Liver (tissue), 8 donors: ENCODE measurements at regions not wholly inside any gene's neighbourhood (a gene's known extent, or its start where the extent isn't known, plus 50 kb on each side); places are given as distances from the start of the nearest gene placed in this dataset.

Experiments used
- DNase-seq: peaks from one replicate; pipeline ENCODE4 v3.0.0-alpha.2; 2017; ENCODE audit warnings: low spot score
- H3K27ac ChIP-seq, 2 donors: one replicate each; pipeline ENCODE4 v1.7.0; 2013; ENCODE audit warnings: inconsistent platforms in 2 of 2, low read length in 2 of 2, control low read depth in 1 of 2, low read depth in 1 of 2, mild to moderate bottlenecking in 1 of 2
- H3K27me3 ChIP-seq, 4 donors: one replicate each; pipeline versions ENCODE4 v1.6.1 to v1.7.0; 2013; ENCODE audit warnings: low read length in 3 of 4, inconsistent platforms in 1 of 4, mild to moderate bottlenecking in 1 of 4, moderate library complexity in 1 of 4; ENCODE audit not compliant: control insufficient read depth in 4 of 4, insufficient read depth in 4 of 4
- H3K36me3 ChIP-seq, 4 donors: one replicate each; pipeline versions ENCODE4 v1.6.1 to v1.7.0; 2013; ENCODE audit warnings: low read length in 3 of 4, mild to moderate bottlenecking in 3 of 4, low read depth in 1 of 4, moderate library complexity in 1 of 4; ENCODE audit not compliant: control insufficient read depth in 4 of 4, insufficient read depth in 3 of 4
- H3K4me1 ChIP-seq, 4 donors: one replicate each; pipeline versions ENCODE4 v1.6.1 to v1.7.0; 2013; ENCODE audit warnings: low read length in 3 of 4, mild to moderate bottlenecking in 3 of 4, moderate library complexity in 1 of 4; ENCODE audit not compliant: control insufficient read depth in 4 of 4, insufficient read depth in 4 of 4
- H3K4me3 ChIP-seq, 3 donors: one replicate each; pipeline versions ENCODE4 v1.6.1 to v1.7.0; 2013; ENCODE audit warnings: low read length in 3 of 3, control low read depth in 1 of 3, low read depth in 1 of 3, mild to moderate bottlenecking in 1 of 3
- H3K9ac ChIP-seq, 2 donors: one replicate each; pipeline ENCODE4 v1.7.0; 2013; ENCODE audit warnings: low read length in 2 of 2, mild to moderate bottlenecking in 2 of 2, moderate library complexity in 2 of 2, control low read depth in 1 of 2, low read depth in 1 of 2
- H3K9me3 ChIP-seq, 4 donors: one replicate each; pipeline versions ENCODE4 v1.6.1 to v1.7.0; 2013; ENCODE audit warnings: low read length in 3 of 4; ENCODE audit not compliant: control insufficient read depth in 4 of 4
- CTCF ChIP-seq: fragments of 150-350 bp; IDR thresholded peaks from 2 replicates; pipeline ENCODE4 v1.5.1; 2017; ENCODE audit warnings: improper control_type of control experiment, low read depth, low read length; ENCODE audit not compliant: missing input control
- EGR1 ChIP-seq, 2 donors: IDR thresholded peaks; 2 replicates each; pipeline ENCODE4 v1.6.1; 2016 to 2018; ENCODE audit warnings: antibody characterized with exemption in 2 of 2, low read depth in 2 of 2
- FOXA1 ChIP-seq: IDR thresholded peaks from 2 replicates; pipeline ENCODE4 v1.6.1; 2016; ENCODE audit warnings: antibody characterized with exemption
- FOXA2 ChIP-seq: IDR thresholded peaks from 2 replicates; pipeline ENCODE4 v1.6.1; 2016; ENCODE audit warnings: antibody characterized with exemption
- GABPA ChIP-seq, 2 donors: IDR thresholded peaks in 1 of 2; conservative IDR thresholded peaks in 1 of 2; 2 replicates each; pipeline ENCODE4 v1.6.1; 2016; ENCODE audit warnings: antibody characterized with exemption in 2 of 2, mild to moderate bottlenecking in 1 of 2, moderate library complexity in 1 of 2
- HNF4A ChIP-seq, 2 donors: conservative IDR thresholded peaks; 2 replicates each; pipeline ENCODE4 v1.6.1; 2016; ENCODE audit warnings: antibody characterized with exemption in 2 of 2, mild to moderate bottlenecking in 2 of 2
- HNF4G ChIP-seq: IDR thresholded peaks from 2 replicates; pipeline ENCODE4 v1.6.1; 2016; ENCODE audit warnings: antibody characterized with exemption
- JUND ChIP-seq, 2 donors: IDR thresholded peaks; 2 replicates each; pipeline ENCODE4 v1.6.1; 2016; ENCODE audit warnings: antibody characterized with exemption in 2 of 2
- NR2F2 ChIP-seq: IDR thresholded peaks from 2 replicates; pipeline ENCODE4 v1.6.1; 2016; ENCODE audit warnings: antibody characterized with exemption
- RAD21 ChIP-seq, 2 donors: IDR thresholded peaks; 2 replicates each; pipeline ENCODE4 v1.6.1; 2016; ENCODE audit warnings: antibody characterized with exemption in 2 of 2, mild to moderate bottlenecking in 2 of 2
- REST ChIP-seq: IDR thresholded peaks from 2 replicates; pipeline ENCODE4 v1.6.1; 2016; ENCODE audit warnings: antibody characterized with exemption, mild to moderate bottlenecking
- RXRA ChIP-seq, 2 donors: IDR thresholded peaks; 2 replicates each; pipeline ENCODE4 v1.6.1; 2017 to 2018; ENCODE audit warnings: antibody characterized with exemption in 2 of 2, mild to moderate bottlenecking in 1 of 2
- SP1 ChIP-seq: IDR thresholded peaks from 2 replicates; pipeline ENCODE4 v1.6.1; 2018; ENCODE audit warnings: antibody characterized with exemption, mild to moderate bottlenecking
- TAF1 ChIP-seq: conservative IDR thresholded peaks from 2 replicates; pipeline ENCODE4 v1.6.1; 2016; ENCODE audit warnings: antibody characterized with exemption, mild to moderate bottlenecking
- YY1 ChIP-seq: IDR thresholded peaks from 2 replicates; pipeline ENCODE4 v1.6.1; 2016; ENCODE audit warnings: antibody characterized with exemption, mild to moderate bottlenecking
- WGBS: extraction: QIAGEN DNeasy Blood & Tissue Kit; methylation state at CpG from one replicate; pipeline ENCODE4 v1.1.7; 2013; 5-methylcytosine and 5-hydroxymethylcytosine counted together
- TF ChIP-seq, protein P1 (sequence below): IDR thresholded peaks from 2 replicates; pipeline ENCODE4 v1.6.1; 2016; ENCODE audit warnings: antibody characterized with exemption
- TF ChIP-seq, protein P2 (sequence below): IDR thresholded peaks from 2 replicates; pipeline ENCODE4 v1.6.1; 2016; ENCODE audit warnings: antibody characterized with exemption
- TF ChIP-seq, protein P3 (sequence below): IDR thresholded peaks from 2 replicates; pipeline ENCODE4 v1.6.1; 2016; ENCODE audit warnings: antibody characterized with exemption
- donor health status: healthy.
- donor health status: healthy.
- donor health status: healthy.
- donor health status: healthy.
- donor health status: healthy.

DNA sequence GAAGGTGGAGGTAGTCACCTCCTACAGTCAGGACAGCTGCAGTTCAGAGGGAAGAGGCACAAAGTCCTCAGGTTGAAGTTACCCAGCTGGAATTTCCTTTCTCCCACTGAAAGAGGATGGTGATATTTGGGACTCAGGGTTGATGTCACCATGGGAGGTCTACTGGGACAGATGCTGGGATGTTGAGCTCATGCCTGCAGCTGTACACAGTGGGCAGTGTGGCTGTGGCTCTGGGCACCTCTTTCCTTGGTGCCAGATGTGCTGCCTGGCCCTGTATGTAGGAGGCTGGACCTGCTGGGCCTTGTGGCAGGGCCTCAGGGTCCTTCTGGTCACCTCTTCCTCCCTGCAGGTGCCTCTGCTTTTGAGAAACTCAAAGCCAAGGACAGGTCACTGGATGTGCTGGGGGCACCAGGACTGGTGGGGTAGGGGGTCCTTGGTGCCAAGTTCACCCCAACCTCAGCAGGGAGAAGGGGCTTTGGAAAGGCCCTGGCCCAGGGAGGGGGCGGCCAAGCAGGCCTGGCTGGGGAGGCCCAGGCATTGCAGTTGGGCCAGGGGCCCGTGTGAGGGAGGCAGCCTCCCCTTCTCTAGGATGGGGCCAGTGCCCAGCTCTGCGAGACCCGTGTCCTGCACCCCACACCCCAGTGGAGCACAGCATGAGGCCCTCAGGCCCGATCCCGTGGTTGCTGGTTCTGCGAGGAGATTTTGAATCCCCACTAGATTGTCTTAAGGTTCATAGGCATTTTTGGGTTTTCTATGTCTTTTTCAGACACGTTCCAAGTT lies 103.1 kb downstream of the BMS1 start:
- WGBS, result 79% methylated on average over 8 of the region's 8 CpGs
- Histone ChIP-seq H3K36me3 (no peaks in the 10 kb centered on the region), H3K27me3 (no peaks in the 10 kb centered on the region), H3K4me1 (no peaks in the 10 kb centered on the region), H3K27ac (no peak overlapping the region), H3K4me3 (no peak overlapping the region), H3K9me3 (peaks cover 1 to 11% (median 5%) of the 10 kb centered on the region in 4 donors), H3K9ac (no peak overlapping the region)
- no peak for DNase-seq
- TF ChIP-seq TAF1 (no peak), HNF4A (conservative IDR thresholded peaks at IDR 0.05) (no peak), EGR1 (IDR thresholded peaks at IDR 0.05; ENCODE audit: low read depth in 2 of 2) (no peak), RAD21 (IDR thresholded peaks at IDR 0.05) (no peak), HNF4G (no peak), JUND (IDR thresholded peaks at IDR 0.05) (no peak), NR2F2 (no peak), REST (no peak), GABPA (IDR thresholded peaks at IDR 0.05 in 1 of 2, conservative IDR thresholded peaks at IDR 0.05 in 1 of 2) (no peak), FOXA2 (no peak), SP1 (no peak), RXRA (IDR thresholded peaks at IDR 0.05) (no peak), FOXA1 (no peak)
- TF ChIP-seq, protein P1, sequence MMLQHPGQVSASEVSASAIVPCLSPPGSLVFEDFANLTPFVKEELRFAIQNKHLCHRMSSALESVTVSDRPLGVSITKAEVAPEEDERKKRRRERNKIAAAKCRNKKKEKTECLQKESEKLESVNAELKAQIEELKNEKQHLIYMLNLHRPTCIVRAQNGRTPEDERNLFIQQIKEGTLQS, result no peak
- TF ChIP-seq, protein P2, sequence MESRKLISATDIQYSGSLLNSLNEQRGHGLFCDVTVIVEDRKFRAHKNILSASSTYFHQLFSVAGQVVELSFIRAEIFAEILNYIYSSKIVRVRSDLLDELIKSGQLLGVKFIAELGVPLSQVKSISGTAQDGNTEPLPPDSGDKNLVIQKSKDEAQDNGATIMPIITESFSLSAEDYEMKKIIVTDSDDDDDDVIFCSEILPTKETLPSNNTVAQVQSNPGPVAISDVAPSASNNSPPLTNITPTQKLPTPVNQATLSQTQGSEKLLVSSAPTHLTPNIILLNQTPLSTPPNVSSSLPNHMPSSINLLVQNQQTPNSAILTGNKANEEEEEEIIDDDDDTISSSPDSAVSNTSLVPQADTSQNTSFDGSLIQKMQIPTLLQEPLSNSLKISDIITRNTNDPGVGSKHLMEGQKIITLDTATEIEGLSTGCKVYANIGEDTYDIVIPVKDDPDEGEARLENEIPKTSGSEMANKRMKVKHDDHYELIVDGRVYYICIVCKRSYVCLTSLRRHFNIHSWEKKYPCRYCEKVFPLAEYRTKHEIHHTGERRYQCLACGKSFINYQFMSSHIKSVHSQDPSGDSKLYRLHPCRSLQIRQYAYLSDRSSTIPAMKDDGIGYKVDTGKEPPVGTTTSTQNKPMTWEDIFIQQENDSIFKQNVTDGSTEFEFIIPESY, result no peak
- TF ChIP-seq, protein P3, sequence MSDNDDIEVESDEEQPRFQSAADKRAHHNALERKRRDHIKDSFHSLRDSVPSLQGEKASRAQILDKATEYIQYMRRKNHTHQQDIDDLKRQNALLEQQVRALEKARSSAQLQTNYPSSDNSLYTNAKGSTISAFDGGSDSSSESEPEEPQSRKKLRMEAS, result no peak

- H3K4me3 ChIP-seq, result no peak overlapping the region
- no peaks in the 10 kb centered on the region for H3K27me3 ChIP-seq
- DNase-seq, result no peak
- no peaks in the 10 kb centered on the region for H3K36me3 ChIP-seq
- 68% methylated on average over 1 of the region's 1 CpG for WGBS
- H3K9me3 ChIP-seq, result peaks cover 0 to 2% (median under 1%) of the 10 kb centered on the region in 4 donors
- no peak overlapping the region for H3K9ac ChIP-seq
- no peak overlapping the region for H3K27ac ChIP-seq
- H3K4me1 ChIP-seq, result no peaks in the 10 kb centered on the region
- no peak for TF ChIP-seq RXRA (IDR thresholded peaks at IDR 0.05)
- TF ChIP-seq, protein P2, result no peak
- no peak for TF ChIP-seq GABPA (IDR thresholded peaks at IDR 0.05 in 1 of 2, conservative IDR thresholded peaks at IDR 0.05 in 1 of 2)
- TF ChIP-seq FOXA1, result no peak
- TF ChIP-seq HNF4A (conservative IDR thresholded peaks at IDR 0.05), result no peak
- TF ChIP-seq RAD21 (IDR thresholded peaks at IDR 0.05), result no peak
- TF ChIP-seq SP1, result no peak
- TF ChIP-seq NR2F2, result no peak
- no peak for TF ChIP-seq JUND (IDR thresholded peaks at IDR 0.05)
- TF ChIP-seq FOXA2, result no peak
- TF ChIP-seq, protein P1, result no peak
- no peak for TF ChIP-seq TAF1
- no peak for TF ChIP-seq EGR1 (IDR thresholded peaks at IDR 0.05; ENCODE audit: low read depth in 2 of 2)
- no peak for TF ChIP-seq YY1
- TF ChIP-seq CTCF, result no peak
These were observed 105.3 kb downstream of the BMS1 start for GRCh38 chr10:42887734-42888503.
